GM21526 (cell line): ENCODE measurements at regions not wholly inside any gene's neighbourhood (a gene's known extent, or its start where the extent isn't known, plus 50 kb on each side); places are given as distances from the start of the nearest gene placed in this dataset.

ENCODE experiments used
- ATAC-seq: cut with Tn5 transposase; IDR thresholded peaks from one replicate; pipeline ENCODE4 v1.9.1; 2021; ENCODE audit warnings: moderate library complexity; ENCODE audit not compliant: unreplicated experiment, low FRiP score

DNA sequence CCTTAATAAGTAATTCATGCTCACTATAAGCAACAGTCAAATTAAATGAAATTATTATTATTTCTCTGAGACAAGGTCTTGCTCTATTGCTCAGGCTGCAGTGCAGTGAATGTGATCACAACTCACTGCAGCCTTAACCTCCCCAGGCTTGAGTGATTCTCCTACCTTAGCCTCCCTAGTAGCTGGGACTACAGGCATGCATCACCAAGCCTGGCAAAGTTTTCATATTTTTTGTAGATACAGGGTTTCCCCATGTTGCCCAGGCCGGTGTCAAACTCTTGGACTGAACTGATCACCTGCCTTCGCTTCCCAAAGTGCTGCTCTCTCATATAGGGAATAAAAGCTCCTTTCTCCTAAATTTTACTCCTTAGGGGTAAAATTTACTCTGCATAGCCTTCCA is 74.9 kb upstream of the GAREM1 start:
- ATAC-seq: no peak

DNA sequence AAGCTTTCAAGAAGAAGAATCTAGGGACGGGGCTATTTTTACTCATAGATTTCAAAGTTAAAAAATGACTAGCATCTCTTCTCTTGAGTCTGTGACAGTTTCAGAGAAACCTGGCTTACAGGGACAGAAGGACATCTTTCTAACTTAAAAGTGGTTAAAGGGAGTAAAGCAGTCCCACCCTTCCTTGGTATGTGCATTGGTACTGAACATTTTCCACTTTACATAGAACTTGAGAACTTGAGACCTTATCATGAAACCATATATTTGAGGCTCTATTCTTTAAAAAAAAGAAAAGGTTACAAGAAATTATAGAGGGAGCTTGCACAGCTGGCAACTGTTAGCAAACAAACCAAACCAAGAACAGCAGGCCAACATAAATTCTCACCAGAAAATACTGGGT is 73.4 kb upstream of the GAREM1 start:
- ATAC-seq: no peak

DNA sequence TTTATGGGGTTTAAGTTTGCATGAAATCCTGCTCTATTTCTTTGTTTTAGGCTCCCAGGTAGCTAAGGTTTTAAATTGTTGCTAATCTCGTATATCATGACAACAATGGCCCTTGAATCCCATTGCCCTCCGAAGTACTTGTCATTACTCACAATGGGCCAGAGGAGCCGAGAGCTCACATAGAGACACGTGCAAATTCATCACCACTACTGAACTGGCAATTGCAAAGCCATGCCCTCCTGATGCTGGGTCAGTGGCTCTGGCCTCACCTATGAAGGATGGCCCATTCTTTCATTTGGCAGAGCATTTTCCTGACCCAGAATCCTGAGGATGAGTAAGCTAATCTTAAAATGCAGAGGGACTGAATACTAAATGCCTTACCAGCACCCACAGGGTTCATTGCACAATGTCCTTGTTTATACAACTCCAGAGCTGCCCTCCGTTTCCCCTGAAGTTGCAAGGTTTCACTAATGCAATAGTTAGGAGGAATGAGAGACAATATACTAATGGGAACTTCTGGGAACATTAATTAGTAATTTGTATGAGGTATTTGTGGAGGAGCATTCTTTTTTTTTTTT is 71.6 kb upstream of the GAREM1 start:
- ATAC-seq: no peak

DNA sequence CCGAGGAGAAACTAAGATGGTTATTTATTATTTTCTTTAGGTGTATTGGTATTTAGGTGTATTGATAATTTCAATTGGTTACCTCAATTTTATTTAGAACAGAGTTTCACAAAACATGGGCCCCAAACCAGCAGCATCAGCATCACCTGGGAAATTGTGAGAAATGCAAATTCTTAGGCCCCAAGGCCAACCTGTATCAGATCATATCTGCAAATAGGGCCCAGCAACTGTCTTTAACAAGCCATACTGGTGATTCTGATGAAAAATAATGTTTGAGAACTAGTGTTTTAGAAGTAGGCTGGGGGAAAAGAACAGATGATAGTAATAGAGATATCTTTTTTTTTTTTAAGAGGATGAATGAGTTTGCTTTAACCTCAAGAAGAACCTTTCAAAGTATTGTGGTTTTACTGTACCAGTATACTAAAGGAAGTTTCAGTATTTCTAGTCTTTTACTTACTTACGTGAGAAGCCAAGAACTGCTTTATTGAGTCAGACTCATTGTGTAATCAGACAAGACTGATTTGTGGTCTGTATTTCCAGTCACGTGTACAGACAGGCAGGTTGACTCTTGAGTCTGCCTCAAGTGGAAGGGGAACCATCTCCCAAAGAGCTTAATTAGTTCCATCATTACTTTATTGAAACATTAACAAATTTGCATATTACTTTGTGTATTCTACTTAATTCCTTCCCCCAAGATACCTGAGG is 60.4 kb upstream of the GAREM1 start:
- ATAC-seq: peak; percentile 98

DNA sequence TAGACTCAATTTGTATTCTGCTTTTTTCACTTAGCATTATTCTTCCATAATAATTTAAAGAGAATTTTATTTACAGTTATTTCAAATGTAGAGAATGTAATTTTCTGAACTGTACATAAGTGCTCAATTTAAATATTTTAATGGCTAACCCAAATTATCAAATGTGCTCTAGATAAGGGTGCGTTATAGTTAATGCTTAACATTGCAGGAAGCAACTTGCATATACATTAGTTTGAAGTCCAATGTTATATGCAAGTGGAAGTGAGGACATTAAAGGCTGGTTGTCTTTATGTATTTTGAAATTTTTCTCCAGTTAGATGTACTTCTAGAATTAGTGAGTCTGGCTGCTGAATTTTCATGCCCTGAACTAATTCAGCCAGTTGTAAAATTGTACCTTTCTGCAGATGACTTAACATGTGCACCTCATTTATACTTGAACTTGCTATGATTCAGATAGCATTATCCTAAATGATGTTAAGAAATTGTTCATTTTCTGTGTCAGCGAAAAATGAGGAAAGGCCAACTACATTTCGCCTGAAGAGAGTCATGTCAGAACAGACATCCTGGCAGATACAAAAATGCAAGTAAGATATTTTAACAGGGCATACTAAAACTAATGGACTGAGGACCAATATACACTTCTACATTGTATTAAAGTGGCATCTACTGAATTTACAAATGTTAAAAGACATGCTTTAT is 59.2 kb upstream of the GAREM1 start:
- no peak for ATAC-seq

DNA sequence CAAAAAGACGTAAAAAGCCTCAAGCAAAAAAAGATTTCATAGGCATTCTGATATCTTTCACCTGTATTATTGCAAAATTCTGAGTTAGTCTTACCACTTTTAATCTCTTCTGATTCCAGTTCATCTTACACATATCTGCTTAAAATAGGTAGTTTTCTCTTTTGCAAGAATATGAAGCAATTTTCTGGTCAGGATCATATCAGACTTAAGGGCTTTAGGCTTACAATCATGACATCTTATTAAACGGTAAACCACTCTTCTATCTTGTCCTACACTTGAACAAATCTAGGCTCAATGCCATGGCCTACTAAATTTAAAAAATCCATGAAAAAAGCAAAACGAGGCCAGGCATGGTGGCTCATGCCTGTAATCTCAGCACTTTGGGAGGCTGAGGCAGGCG is 50.1 kb upstream of the GAREM1 start:
- no peak for ATAC-seq
